ENCODE measurements at regions not wholly inside any gene's neighbourhood (a gene's known extent, or its start where the extent isn't known, plus 50 kb on each side); places are given as distances from the start of the nearest gene placed in this dataset.
"Not testable (repeated sequence)": the region's sequence is repeated elsewhere in the genome, so short reads cannot be mapped to it uniquely, and the experiment has no call there.

- no peak for DNase-seq (ENCODE audit: low read depth in 1 of 2, low spot score in 1 of 2)
Observed at GRCh38 chr17:72466199-72466598, 345.4 kb downstream of the SOX9 start.

DNA sequence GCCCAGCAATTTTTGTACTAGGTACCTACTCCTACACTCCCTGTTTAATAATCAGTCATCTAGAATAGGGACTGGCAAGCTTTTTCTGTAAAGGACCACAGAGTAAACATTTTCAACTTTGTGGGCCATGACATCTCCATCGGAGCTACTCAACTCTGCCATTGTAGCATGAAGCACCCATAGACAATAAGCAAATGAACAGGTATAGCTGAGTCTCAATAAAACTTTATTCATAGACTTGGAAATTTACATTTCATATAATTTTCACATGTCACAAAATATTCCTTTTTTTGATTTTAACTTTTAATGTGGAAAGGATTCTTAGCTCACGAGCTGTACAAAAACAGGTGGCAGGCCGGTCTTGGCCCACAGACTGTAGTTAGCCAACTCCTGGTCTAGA is 345.8 kb downstream of the SOX9 start:
- DNase-seq (ENCODE audit: low read depth in 1 of 2, low spot score in 1 of 2) = no peak

GRCh38 chr17:72467841-72468653 is 347.2 kb downstream of the SOX9 start:
- no peak for DNase-seq (ENCODE audit: low read depth in 1 of 2, low spot score in 1 of 2)

DNA sequence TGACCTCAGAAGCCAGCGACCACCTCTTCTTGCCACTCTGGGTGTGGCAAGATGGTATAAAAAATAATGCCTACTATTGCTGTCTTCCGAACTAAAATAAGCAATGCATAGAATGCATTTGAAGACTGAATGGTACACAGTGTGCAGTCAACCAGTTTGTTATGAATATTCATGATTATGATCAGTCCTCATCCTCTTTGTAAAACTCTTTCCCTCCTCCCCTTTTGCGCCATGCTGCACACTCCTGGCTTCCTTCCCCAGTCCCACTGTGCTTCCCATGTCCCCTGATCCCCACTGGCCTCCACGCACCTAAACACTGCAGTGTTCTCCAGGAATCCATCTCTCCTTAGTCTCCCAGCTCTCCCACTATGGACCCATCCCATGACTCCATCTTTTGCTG is 348.0 kb downstream of the SOX9 start:
- DNase-seq (ENCODE audit: low read depth in 1 of 2, low spot score in 1 of 2) = no peak

DNA sequence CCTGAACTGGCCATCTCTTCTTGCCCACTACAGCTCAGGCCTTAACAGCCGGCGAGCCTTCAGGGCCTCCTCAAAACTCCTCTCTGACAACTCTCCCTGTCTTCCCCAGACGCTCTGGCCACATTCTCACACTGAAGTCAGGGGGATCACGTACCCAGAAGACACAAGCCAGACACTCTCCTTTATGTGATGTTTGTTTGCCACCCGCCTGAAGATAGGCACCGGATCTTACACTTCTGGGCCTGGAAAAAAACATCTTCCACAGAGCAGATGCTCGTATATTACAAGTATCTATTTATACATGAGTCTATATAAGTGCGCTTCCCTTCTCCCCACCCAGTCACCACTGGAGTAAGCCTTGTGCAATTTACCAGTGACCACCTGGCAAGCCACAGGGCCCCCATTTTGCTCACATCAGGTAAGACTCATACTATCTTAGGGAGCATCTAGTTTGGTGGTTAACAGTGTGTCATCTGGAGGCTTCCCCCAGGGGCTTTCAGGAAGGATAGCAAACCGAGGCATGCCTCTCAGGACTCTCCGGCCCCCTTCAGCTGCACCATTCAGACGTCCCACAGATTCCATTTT is 349.4 kb downstream of the SOX9 start:
- DNase-seq (ENCODE audit: low read depth in 1 of 2, low spot score in 1 of 2) = no peak

DNA sequence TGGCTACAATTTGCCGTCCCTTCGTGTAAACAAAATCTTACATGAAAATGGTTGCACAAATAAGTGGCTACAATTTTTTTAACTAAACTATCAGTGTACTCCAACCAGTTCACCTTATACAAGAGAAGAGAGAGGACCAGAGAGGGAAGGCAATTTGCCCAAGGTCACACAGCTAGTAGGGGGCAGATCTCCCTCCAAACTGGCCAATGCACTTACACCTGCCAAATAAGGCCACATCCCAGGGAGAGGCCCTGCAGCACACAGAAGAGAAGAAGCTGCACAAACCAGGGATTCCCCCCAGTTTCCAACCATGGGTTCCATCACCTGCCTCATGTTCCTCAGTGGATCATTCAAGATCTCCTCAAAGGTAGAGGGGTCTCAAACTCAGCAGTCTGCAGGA is 349.9 kb downstream of the SOX9 start:
- no peak for DNase-seq (ENCODE audit: low read depth in 1 of 2, low spot score in 1 of 2)

DNA sequence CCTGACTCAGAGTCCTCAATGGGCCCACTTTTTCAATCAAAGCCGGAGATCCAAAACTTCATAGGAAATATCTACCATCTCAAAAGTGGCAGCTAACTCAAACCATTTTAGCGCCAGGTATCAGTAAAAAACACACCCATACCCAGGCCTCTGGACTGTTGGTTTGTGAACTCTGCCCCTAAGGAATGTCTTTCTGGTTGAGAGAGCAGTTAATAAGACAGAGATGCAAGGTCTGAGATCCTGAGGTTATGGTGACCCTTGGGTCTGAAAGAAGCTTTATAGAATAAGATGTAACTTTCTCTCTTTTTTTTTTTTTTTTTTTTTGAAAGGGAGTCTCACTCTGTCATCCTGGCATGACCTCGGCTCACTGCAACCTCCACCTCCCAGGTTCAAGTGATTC is 350.5 kb downstream of the SOX9 start:
- DNase-seq (ENCODE audit: low read depth in 1 of 2, low spot score in 1 of 2) = no peak

DNA sequence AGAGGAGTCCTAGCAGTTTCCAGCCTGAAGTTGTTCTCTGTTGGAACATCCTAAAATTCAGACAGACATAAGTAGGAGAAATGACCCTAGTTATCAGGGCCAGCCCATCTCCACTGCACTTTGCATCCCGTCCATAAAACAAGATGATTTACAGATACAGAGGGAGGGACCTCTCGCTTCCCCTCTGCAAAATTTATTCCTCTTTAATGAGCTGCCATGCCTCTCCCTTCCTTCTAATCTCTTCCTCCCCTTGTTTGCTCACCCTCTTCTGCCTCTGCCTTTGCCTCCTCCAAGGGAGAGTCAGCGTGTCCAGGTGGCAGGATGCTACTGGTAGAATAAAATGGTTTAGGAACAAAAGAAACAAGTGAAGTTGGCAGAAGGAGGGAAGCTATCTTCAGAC is 351.3 kb downstream of the SOX9 start:
- no peak for DNase-seq (ENCODE audit: low read depth in 1 of 2, low spot score in 1 of 2)

GRCh38 chr17:72472853-72473390 is 352.1 kb downstream of the SOX9 start:
- not testable (repeated sequence) for DNase-seq (ENCODE audit: low read depth in 1 of 2, low spot score in 1 of 2)

GRCh38 chr17:72474243-72474642 is 353.4 kb downstream of the SOX9 start:
- no peak for DNase-seq (ENCODE audit: low read depth in 1 of 2, low spot score in 1 of 2)

DNA sequence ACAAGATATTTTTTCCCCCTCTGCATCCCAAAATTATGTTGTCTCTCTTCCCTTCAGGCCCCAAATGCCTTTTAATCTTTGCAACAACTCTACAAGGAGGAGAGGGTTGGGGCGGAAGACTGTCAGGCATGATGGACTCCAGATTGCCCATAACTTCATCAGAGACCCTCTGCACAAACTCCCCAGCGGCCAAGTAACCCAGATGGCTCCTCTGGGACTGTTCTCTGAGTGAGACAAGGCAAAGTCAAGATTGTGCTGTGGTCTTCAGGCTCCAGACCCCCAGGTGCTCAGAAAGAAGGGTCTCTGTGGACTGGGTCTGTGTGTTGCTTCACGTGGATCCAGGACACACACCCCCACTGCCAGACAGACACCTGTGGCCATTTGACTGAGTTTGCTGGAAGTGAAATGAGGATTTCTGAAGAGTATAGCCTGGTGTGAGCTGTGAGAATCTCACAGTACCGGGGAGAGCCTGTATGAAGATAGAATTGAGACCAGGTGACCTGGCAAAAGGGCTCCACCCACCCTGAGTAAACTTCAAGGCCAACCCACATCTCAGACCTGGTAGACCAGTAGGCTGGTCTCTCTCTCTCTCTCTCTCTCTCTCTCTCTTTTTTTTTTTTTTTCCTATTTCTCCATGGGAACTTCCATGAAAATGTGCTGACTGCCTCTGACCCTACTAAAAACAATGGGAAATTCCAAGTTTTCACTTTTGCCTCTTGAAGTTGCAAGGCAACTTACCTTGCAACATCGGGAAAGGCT is 354.1 kb downstream of the SOX9 start:
- DNase-seq (ENCODE audit: low read depth in 1 of 2, low spot score in 1 of 2) = no peak

DNA sequence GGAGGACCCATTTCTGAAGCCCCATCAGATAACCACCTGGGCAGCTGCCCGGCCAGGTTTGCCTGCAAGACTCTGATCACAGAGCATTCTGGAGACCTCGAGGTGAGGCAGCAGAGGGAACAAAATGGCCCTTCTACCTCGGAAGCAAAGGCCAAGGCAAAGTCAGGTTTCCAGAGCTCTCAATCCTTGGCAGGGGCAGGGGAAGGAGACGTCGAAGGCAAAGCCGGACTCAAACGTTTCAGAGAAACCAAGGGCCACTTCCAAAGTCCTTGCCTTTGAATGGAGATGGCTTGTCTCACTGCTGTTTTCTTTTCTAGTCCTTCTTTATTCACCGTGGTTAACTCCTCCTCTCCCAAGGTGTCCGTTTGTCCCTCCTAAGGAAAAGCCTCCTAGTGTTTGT is 355.3 kb downstream of the SOX9 start:
- no peak for DNase-seq (ENCODE audit: low read depth in 1 of 2, low spot score in 1 of 2)

- DNase-seq (ENCODE audit: low read depth in 1 of 2, low spot score in 1 of 2) = no peak
Observed at GRCh38 chr17:72476575-72476986, 355.8 kb downstream of the SOX9 start.

DNA sequence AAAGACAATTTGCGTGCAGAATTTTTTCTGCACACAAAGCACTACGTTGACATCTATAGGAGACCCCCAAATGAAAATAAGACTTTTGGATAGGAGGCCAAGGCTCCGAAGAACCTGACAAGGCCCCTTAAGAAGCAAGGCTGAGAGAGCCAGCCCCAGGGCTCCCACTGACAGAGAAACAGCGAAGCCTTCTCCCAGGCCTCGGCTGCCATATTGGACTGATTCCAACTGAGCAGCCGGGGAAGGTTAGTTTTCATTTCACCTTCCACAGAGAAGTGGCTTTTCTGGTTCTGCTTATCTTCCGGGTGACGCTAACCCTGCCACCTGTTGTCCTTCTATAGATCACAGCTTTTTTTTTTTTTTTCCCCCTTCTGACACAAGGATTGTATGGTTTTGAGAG is 356.7 kb downstream of the SOX9 start:
- DNase-seq (ENCODE audit: low read depth in 1 of 2, low spot score in 1 of 2) = no peak

GRCh38 chr17:72479113-72479512 is 358.3 kb downstream of the SOX9 start:
- no peak for DNase-seq (ENCODE audit: low read depth in 1 of 2, low spot score in 1 of 2)

- no peak for DNase-seq (ENCODE audit: low read depth in 1 of 2, low spot score in 1 of 2)
Observed at GRCh38 chr17:72481572-72481971, 360.8 kb downstream of the SOX9 start.

DNA sequence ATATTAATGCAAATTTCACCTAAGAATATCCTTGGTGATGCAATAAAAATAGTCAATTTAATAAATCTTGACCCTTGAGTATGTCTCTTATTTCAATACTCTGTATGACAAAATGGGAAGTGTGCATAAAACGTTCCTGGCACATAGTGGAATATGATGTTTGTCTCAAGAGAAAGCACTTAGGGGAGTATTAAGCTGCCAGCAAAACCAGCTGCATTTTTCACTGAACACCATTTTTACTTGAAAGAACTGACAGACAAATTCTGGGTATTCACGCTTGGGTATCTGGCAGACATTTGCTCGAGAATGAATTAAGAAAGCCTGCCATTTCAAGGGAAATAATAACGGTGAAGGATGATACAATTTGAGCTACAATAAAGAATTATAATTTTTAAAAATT is 364.8 kb downstream of the SOX9 start:
- DNase-seq (ENCODE audit: low read depth in 1 of 2, low spot score in 1 of 2) = no peak

GRCh38 chr17:72486806-72487205 is 366.0 kb downstream of the SOX9 start:
- DNase-seq (ENCODE audit: low read depth in 1 of 2, low spot score in 1 of 2) = no peak

DNA sequence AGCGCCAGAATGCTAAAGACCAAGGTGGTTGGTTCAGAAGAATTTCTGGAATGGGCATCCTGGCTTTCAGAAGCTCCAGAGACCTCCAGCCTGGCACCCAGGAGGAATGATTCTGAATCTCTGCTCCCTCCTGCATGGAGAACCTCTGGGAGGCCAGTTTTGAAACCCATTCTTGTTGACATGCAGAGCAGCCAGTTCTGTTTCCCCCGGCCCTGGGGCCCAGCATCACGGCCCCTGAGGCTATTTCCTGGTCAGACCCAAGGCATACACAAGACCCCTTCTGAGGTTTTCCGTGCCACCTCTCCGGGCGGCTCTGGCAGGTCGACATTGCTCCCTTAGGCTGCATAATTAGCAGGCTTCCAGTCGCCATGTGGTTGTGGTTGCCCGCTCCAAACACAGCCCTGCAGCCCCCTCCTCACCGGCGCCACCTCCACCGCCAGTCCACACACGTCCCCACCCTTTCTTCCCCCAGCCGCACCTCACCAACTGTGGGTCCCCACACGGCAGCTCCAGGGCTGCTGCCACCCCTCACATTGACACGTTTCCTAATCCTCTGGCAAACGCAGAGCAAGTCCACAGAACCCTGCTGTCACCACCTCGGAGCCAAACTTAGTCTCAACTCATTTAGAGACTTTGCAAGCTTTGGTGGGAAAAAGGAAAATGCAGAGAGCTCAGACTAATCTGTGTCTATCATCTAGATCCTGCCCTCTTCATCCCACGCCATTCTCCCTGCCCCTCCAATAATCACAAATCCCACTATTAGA is 367.1 kb downstream of the SOX9 start:
- no peak for DNase-seq (ENCODE audit: low read depth in 1 of 2, low spot score in 1 of 2)

GRCh38 chr17:72488555-72489271 is 367.9 kb downstream of the SOX9 start:
- no peak for DNase-seq (ENCODE audit: low read depth in 1 of 2, low spot score in 1 of 2)

- no peak for DNase-seq (ENCODE audit: low read depth in 1 of 2, low spot score in 1 of 2)
Observed at GRCh38 chr17:72489272-72489641, 368.4 kb downstream of the SOX9 start.

Measured in stimulated activated CD4-positive, alpha-beta T cell treated with anti-CD3 and anti-CD28 coated beads, Interleukin-15, amount 100 ng/mL, for 1 hour (primary cell).